ENCODE measurements at regions not wholly inside any gene's neighbourhood (a gene's known extent, or its start where the extent isn't known, plus 50 kb on each side); places are given as distances from the start of the nearest gene placed in this dataset.
"Not testable (repeated sequence)": the region's sequence is repeated elsewhere in the genome, so short reads cannot be mapped to it uniquely, and the experiment has no call there.

DNA sequence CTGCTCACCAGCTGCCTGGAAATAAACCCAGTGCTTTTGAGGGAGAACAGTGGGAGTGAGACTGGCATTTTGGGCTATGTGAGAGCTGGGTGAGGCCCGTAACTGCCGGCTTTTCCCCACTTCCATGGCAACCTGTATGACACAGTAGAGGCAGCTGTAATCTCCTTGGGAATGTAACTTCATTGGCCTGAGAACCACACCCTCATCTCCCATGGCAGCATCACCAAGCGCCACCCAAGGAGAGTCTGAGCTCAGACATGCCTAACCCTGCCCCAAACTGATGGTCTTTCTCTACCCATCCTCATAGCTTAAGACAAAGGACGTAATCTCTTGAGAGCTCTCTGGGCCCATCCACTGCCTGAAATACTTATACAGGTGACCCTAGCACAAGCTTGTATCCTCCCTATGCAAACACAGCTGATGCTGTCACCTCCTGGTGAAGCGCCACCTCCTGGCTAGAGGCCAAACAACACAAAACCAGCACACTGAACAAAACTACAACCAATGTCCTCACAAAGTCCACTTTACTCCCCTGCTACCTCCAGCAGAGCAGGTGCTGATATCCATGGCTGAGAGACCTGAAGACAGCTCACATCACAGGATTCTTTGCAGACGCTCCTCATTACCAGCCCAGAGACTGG, 763.4 kb upstream of the NRXN1 start:
- no peaks in the 10 kb centered on the region for H3K27me3 Mint-ChIP-seq
- CTCF ChIA-PET = no interaction called here
- H3K9me3 Mint-ChIP-seq (ENCODE audit: low read depth) = peaks cover 19% of the 10 kb centered on the region
- H3K4me3 Mint-ChIP-seq = no peak overlapping the region
- no peak overlapping the region for H3K27ac Mint-ChIP-seq
- H3K36me3 Mint-ChIP-seq = no peaks in the 10 kb centered on the region
- no peaks in the 10 kb centered on the region for H3K4me1 Mint-ChIP-seq
- no peak for ATAC-seq
- DNase-seq = no peak

DNA sequence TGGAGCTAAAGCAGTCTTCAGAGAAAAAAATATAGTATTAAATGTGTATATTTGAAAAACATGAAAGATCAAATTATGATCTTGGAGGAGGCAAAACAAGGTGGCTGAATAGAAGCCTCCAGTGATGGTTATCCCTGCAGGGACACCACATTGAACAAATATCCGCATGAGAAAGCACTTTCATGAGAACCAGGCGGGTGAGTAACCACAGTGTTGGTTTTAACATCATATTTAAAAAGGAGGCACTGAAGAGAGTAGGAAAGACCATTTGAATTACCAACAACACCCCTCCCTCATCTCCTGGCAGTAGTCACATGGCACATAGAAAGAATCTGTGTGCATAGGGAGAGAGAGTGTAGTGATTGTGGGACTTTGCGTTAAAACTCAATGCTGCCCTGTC, 759.6 kb upstream of the NRXN1 start:
- Mint-ChIP-seq H3K27me3 (no peaks in the 10 kb centered on the region), H3K27ac (no peak overlapping the region), H3K4me1 (no peaks in the 10 kb centered on the region), H3K4me3 (no peak overlapping the region), H3K9me3 (ENCODE audit: low read depth) (peaks cover 15% of the 10 kb centered on the region), H3K36me3 (no peaks in the 10 kb centered on the region)
- DNase-seq (no peak), ATAC-seq (no peak)
- CTCF ChIA-PET = no interaction called here

DNA sequence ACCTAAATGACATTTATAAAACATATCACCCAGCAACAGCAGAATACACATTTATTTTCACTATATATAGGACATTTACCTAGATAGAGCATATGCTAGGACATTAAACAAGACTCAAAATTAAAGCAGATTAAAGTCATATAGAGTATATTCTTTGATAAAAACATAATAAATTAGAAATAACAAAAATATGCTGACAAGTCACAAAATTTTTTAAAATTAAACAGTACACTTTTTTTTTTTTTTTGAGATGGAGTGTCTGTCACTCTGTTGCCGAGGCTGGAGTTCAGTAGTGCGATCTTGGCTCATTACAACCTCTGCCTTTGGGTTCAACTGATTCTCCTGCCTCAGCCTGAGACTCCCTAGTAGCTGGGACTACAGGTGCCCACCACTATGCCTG, 758.9 kb upstream of the NRXN1 start:
- H3K9me3 Mint-ChIP-seq (ENCODE audit: low read depth) = peaks cover 13% of the 10 kb centered on the region
- H3K27me3 Mint-ChIP-seq = no peaks in the 10 kb centered on the region
- CTCF ChIA-PET = no interaction called here
- H3K4me1 Mint-ChIP-seq = no peaks in the 10 kb centered on the region
- DNase-seq (no peak), ATAC-seq (no peak)
- no peak overlapping the region for H3K4me3 Mint-ChIP-seq
- no peak overlapping the region for H3K27ac Mint-ChIP-seq
- H3K36me3 Mint-ChIP-seq = no peaks in the 10 kb centered on the region

DNA sequence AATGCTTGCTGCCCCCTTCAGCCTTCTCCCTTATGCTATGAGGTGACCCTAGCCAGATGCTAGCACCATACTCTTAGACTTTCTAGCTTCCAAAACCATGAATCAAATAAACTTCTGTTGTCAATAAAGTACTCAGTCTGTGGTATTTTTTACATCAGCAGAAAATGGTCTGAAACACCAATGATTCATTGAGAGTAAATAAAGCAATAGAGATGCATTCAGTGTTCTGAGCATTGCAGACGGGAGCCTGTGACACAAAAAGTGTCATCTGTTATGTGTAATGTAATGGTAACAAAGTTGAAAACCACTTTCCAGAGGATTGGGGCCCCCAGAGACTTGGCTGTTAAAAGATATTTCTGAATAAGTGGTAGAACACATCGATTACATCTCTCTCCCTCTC, 758.0 kb upstream of the NRXN1 start:
- CTCF ChIA-PET = no interaction called here
- Mint-ChIP-seq H3K27ac (no peak overlapping the region), H3K36me3 (no peaks in the 10 kb centered on the region), H3K9me3 (ENCODE audit: low read depth) (peaks cover 9% of the 10 kb centered on the region), H3K4me3 (no peak overlapping the region), H3K27me3 (no peaks in the 10 kb centered on the region), H3K4me1 (no peaks in the 10 kb centered on the region)
- ATAC-seq = no peak
- DNase-seq = no peak

DNA sequence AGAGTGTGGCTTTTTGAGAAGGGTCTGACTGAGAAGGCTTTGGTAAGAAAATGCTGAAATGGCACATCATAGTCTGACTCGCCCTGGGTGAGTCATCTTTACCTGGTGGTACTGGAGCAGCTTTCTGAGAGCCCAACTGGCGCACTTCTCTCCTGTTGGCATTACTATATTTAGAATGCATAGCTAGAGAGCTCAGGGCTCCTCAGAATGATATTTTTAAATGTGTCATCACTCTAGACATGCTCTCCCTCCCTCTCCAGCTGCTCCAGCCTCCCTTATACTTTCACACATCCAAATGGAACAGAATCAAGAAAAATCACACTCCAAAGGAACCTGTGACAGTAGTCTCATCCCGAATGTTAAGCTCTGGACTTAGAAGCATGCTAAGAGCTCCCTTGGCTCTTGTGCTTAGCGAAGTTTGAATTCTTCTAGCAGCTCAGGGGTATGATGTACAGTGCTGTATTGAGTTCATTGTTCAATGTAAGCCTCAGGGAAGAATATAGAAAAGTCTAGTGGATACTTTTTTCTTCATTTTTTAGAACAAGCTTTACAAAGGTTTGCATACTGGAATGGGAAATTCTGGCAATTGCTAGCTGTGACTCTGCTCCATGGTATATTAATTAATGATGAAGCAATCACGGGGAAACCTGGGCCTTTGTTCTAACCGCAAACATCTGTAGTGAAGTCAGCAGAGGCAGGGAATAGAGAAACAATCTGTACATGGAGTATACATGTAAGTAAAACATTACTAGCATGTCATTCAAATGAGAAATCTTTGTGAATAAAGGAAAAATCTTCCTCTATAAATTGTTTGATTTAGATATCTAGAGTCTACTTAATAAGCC, 751.2 kb upstream of the NRXN1 start:
- CTCF ChIA-PET = no interaction called here
- H3K27me3 Mint-ChIP-seq = no peaks in the 10 kb centered on the region
- H3K9me3 Mint-ChIP-seq (ENCODE audit: low read depth) = peaks cover 6% of the 10 kb centered on the region

DNA sequence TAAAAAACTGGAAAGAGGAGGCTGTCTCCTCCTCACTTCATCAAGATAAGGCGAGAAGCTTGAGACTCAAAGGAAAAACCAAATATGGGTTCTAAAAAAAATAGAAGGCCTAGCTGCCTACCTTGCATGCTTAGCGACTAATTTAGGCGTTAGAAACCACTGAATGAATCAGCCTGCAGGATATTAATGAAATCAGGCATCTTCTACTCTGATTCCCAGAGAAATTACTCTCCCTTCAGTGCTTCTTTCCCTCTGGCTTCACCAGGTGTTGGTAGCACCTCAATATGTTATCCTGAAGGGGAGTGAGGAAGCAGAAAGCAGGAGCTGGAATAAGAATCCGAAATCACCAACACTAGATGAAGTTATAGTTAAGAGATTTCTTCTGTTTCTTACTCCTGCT, 749.8 kb upstream of the NRXN1 start:
- DNase-seq (no peak), ATAC-seq (no peak)
- no peak overlapping the region for H3K4me3 Mint-ChIP-seq
- H3K4me1 Mint-ChIP-seq = no peaks in the 10 kb centered on the region
- no peaks in the 10 kb centered on the region for H3K36me3 Mint-ChIP-seq
- peaks cover 9% of the 10 kb centered on the region for H3K9me3 Mint-ChIP-seq (ENCODE audit: low read depth)
- CTCF ChIA-PET = no interaction called here
- no peaks in the 10 kb centered on the region for H3K27me3 Mint-ChIP-seq
- no peak overlapping the region for H3K27ac Mint-ChIP-seq

More for the DNA sequence above, 751.2 kb upstream of the NRXN1 start:
- Mint-ChIP-seq H3K36me3 (no peaks in the 10 kb centered on the region), H3K27ac (no peak overlapping the region), H3K4me1 (no peaks in the 10 kb centered on the region), H3K4me3 (no peak overlapping the region)
- no peak for ATAC-seq
- DNase-seq = no peak

DNA sequence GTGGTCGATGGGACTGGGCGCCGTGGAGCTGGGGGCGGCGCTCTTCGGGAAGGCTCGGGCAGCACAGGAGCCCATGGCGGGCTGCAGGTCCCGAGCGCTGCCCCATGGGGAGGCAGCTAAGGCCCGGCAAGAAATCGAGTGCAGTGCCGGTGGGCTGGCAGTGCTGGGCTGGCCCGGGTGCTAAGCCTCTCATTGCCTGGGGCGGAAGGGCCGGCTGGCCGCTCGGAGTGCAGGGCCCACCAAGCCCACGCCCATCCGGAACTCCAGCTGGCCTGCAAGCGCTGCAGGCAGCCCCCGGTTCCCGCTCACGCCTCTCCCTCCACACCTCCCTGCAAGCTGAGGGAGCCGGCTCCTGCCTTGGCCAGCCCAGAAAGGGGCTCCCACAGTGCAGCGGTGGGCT, 748.4 kb upstream of the NRXN1 start:
- H3K9me3 Mint-ChIP-seq (ENCODE audit: low read depth) = peaks cover 11% of the 10 kb centered on the region
- no peak overlapping the region for H3K4me3 Mint-ChIP-seq
- no peak overlapping the region for H3K27ac Mint-ChIP-seq
- no peaks in the 10 kb centered on the region for H3K4me1 Mint-ChIP-seq
- CTCF ChIA-PET = no interaction called here
- no peak for DNase-seq
- no peaks in the 10 kb centered on the region for H3K36me3 Mint-ChIP-seq
- no peaks in the 10 kb centered on the region for H3K27me3 Mint-ChIP-seq
- ATAC-seq = no peak

DNA sequence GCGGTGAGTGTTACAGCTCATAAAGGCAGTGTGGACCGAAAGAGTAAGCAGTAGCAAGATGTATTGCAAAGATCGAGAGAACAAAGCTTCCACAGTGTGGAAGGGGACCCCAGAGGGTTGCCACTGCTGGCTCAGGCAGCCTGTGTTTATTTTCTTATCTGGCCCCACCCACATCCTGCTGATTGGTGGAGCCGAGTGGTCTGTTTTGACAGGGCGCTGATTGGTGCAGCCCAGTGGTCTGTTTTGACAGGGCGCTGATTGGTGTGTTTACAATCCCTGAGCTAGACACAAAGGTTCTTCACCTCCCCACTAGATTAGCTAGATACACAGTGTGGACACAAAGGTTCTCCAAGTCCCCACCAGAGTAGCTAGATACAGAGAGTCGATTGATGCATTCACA, 747.8 kb upstream of the NRXN1 start:
- H3K27ac Mint-ChIP-seq, H3K36me3 Mint-ChIP-seq, H3K27me3 Mint-ChIP-seq, H3K4me3 Mint-ChIP-seq, ATAC-seq, CTCF ChIA-PET, H3K4me1 Mint-ChIP-seq, DNase-seq: not testable (repeated sequence)
- H3K9me3 Mint-ChIP-seq (ENCODE audit: low read depth) = peaks cover 11% of the 10 kb centered on the region

DNA sequence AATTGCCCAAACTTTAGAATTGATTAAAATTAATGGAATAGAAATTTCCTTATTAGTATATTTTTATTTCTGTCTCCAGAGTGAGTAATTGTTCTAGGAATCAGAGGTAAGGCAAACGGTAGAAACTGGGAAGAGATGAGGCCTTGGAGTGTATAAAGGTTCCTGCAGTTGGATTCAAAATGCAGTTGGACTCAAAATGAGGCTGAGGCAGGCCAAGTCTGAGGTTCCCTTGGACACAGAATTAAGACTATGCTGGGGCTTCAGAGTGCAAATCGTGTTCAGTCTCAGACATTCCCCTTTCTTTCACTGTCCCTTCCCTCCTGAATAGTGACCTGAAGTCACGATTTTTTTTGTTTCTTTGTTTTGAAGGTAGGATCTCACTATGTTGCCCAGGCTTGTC, 746.9 kb upstream of the NRXN1 start:
- H3K36me3 Mint-ChIP-seq = no peaks in the 10 kb centered on the region
- H3K27ac Mint-ChIP-seq = no peak overlapping the region
- no peaks in the 10 kb centered on the region for H3K27me3 Mint-ChIP-seq
- DNase-seq (no peak), ATAC-seq (no peak)
- no peaks in the 10 kb centered on the region for H3K4me1 Mint-ChIP-seq
- H3K4me3 Mint-ChIP-seq = no peak overlapping the region
- H3K9me3 Mint-ChIP-seq (ENCODE audit: low read depth) = peaks cover 12% of the 10 kb centered on the region
- CTCF ChIA-PET = no interaction called here

DNA sequence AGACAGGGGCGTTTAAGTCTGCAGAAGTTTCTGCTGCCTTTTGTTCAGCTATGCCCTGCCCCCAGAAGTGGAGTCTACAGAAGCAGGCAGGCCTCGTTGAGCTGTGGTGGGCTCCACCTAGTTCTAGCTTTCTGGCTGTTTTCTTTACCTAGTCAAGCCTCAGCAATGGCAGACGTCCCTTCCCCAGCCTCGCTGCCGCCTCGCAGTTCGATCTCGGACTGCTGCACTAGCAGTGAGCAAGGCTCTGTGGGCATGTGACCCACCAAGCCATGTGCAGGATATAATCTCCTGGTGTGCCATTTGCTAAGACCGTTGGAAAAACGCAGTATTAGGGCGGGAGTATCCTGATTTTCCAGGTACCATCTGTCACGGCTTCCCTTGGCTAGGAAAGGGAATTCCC, 742.7 kb upstream of the NRXN1 start:
- CTCF ChIA-PET, H3K4me3 Mint-ChIP-seq, DNase-seq, H3K4me1 Mint-ChIP-seq, H3K27ac Mint-ChIP-seq, ATAC-seq, H3K36me3 Mint-ChIP-seq, H3K27me3 Mint-ChIP-seq: not testable (repeated sequence)
- H3K9me3 Mint-ChIP-seq (ENCODE audit: low read depth) = peaks cover 18% of the 10 kb centered on the region

DNA sequence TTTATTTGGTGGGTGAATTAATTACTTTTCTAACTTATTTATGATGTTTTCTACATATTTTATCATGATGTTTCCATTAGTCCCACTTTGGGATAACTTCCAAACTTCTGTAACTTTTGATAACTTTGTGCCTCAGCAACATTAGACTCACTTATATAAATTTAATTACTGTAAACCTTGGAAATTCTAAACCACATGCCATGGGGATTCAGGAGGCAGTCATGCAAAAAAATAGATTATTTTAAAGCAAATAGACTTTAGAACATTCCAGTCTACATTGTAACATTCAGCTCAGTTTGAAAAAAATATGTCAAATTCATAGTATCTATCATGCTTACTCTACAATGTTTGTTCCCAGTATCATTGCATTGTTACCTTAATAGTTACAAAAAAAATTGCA, 728.5 kb upstream of the NRXN1 start:
- ATAC-seq (no peak), DNase-seq (no peak)
- Mint-ChIP-seq H3K4me3 (no peak overlapping the region), H3K4me1 (no peaks in the 10 kb centered on the region), H3K9me3 (ENCODE audit: low read depth) (peaks cover 2% of the 10 kb centered on the region), H3K36me3 (no peaks in the 10 kb centered on the region), H3K27me3 (no peaks in the 10 kb centered on the region), H3K27ac (no peak overlapping the region)
- CTCF ChIA-PET = no interaction called here

DNA sequence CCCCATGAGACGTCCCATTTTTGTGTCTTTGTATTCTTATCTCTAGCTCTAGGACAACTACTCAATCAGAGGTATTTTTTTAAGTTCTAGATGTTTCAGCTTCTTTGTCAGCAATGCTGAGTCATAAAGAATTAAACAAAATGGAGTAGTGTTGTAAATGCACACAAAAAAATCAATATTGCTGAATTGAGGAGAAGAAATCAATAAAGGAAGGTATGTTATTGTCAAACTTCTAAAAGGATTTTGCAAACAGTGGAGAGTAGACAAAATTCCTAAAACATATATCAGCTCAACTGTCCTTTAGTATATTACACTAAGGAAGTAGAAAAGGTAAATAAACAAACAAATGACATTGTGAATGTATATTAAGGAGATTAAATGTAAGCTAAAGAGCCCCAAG, 726.1 kb upstream of the NRXN1 start:
- ATAC-seq (no peak), DNase-seq (no peak)
- H3K27ac Mint-ChIP-seq = no peak overlapping the region
- CTCF ChIA-PET = no interaction called here
- H3K4me3 Mint-ChIP-seq = no peak overlapping the region
- H3K9me3 Mint-ChIP-seq (ENCODE audit: low read depth) = peaks cover 2% of the 10 kb centered on the region
- H3K4me1 Mint-ChIP-seq = no peaks in the 10 kb centered on the region
- H3K36me3 Mint-ChIP-seq = no peaks in the 10 kb centered on the region
- no peaks in the 10 kb centered on the region for H3K27me3 Mint-ChIP-seq

DNA sequence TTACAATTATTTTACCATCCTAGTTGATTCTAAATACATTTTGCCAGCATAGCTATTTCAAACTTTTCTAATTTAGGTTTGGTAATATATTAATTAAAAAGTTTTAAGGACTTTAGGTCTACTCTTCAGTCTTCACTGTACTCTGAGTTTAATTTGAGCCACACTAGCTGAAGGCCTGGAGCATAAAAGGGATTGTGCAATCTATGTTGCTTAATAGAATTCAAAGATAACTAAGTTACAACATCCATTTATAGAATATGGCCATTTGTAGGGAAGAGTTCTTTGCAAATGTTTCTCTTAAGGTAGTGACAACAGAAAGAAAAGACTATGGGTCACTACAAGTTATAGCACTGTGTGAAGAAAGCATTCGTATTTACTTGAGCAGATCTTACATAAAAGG, 702.2 kb upstream of the NRXN1 start:
- Mint-ChIP-seq H3K36me3 (no peaks in the 10 kb centered on the region), H3K4me3 (no peak overlapping the region), H3K9me3 (ENCODE audit: low read depth) (peaks cover 10% of the 10 kb centered on the region), H3K27me3 (no peaks in the 10 kb centered on the region), H3K27ac (no peak overlapping the region), H3K4me1 (no peaks in the 10 kb centered on the region)
- ATAC-seq (no peak), DNase-seq (no peak)
- CTCF ChIA-PET = no interaction called here

DNA sequence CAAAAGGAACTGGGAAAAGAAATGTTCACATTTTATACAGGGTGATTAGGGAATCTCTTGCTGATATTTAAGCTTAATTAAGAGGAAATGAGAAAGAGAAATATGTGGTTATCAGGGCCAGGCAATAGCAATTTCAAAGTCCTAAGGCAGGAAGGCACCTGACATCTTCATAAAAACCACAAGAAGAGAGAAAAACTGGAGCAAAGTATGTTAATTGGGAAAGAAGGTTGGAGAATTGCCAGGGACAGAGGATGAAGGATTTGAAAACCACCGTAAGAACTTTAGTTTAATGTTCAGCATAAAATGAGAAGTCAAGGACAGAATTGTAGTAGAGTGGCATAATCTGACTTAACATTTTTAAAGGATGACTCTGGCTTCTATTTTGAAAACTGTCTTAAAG, 691.8 kb upstream of the NRXN1 start:
- peaks cover 8% of the 10 kb centered on the region for H3K9me3 Mint-ChIP-seq (ENCODE audit: low read depth)
- no peak overlapping the region for H3K4me3 Mint-ChIP-seq
- no peak for DNase-seq
- no peaks in the 10 kb centered on the region for H3K4me1 Mint-ChIP-seq
- H3K27me3 Mint-ChIP-seq = no peaks in the 10 kb centered on the region
- no peak overlapping the region for H3K27ac Mint-ChIP-seq
- H3K36me3 Mint-ChIP-seq = no peaks in the 10 kb centered on the region
- no peak for ATAC-seq
- CTCF ChIA-PET = no interaction called here
